22Rv1 (cell line): ENCODE measurements at regions not wholly inside any gene's neighbourhood (a gene's known extent, or its start where the extent isn't known, plus 50 kb on each side); places are given as distances from the start of the nearest gene placed in this dataset.

Source experiments
- ZFX ChIP-seq: fragments of 450-650 bp; IDR thresholded peaks from 2 replicates; pipeline ENCODE4 v1.6.1; 2017; ENCODE audit warnings: antibody characterized with exemption, borderline replicate concordance
- TF ChIP-seq, protein P1 (sequence below): fragments of 450-650 bp; IDR thresholded peaks from 2 replicates; pipeline ENCODE4 v1.5.1; 2017; ENCODE audit warnings: mild to moderate bottlenecking

GRCh38 chr12:115325858-115326257, 641.9 kb upstream of the TBX3 start:
- TF ChIP-seq, protein P1, sequence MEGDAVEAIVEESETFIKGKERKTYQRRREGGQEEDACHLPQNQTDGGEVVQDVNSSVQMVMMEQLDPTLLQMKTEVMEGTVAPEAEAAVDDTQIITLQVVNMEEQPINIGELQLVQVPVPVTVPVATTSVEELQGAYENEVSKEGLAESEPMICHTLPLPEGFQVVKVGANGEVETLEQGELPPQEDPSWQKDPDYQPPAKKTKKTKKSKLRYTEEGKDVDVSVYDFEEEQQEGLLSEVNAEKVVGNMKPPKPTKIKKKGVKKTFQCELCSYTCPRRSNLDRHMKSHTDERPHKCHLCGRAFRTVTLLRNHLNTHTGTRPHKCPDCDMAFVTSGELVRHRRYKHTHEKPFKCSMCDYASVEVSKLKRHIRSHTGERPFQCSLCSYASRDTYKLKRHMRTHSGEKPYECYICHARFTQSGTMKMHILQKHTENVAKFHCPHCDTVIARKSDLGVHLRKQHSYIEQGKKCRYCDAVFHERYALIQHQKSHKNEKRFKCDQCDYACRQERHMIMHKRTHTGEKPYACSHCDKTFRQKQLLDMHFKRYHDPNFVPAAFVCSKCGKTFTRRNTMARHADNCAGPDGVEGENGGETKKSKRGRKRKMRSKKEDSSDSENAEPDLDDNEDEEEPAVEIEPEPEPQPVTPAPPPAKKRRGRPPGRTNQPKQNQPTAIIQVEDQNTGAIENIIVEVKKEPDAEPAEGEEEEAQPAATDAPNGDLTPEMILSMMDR: no peak
- TF ChIP-seq ZFX: no peak
